ENCODE measurements at regions not wholly inside any gene's neighbourhood (a gene's known extent, or its start where the extent isn't known, plus 50 kb on each side); places are given as distances from the start of the nearest gene placed in this dataset.

GRCh38 chr5:114822436-114822835 lies 347.3 kb downstream of the TRIM36 start:
- Mint-ChIP-seq H3K27ac (no peak overlapping the region), H3K27me3 (ENCODE audit: low read depth) (peaks cover 11% of the 10 kb centered on the region), H3K9me3 (peaks cover 69% of the 10 kb centered on the region), H3K4me3 (no peak overlapping the region), H3K4me1 (no peaks in the 10 kb centered on the region), H3K36me3 (peaks cover 20% of the 10 kb centered on the region)
- no peak for TF ChIP-seq STAT6 (CRISPR knock-in tag; conservative IDR thresholded peaks at IDR 0.05; ENCODE audit: low read depth)
- TF ChIP-seq ZNF281 (CRISPR knock-in tag; IDR thresholded peaks at IDR 0.05) = no peak
- TF ChIP-seq TEAD1 (CRISPR knock-in tag; IDR thresholded peaks at IDR 0.05) = no peak
- TF ChIP-seq HMGA2 (CRISPR knock-in tag; IDR thresholded peaks at IDR 0.05) = no peak
- TF ChIP-seq EMX1 (CRISPR knock-in tag; IDR thresholded peaks at IDR 0.05) = no peak
- no peak for TF ChIP-seq USF2 (CRISPR knock-in tag; IDR thresholded peaks at IDR 0.05)
- no peak for TF ChIP-seq ZBTB43 (CRISPR knock-in tag; IDR thresholded peaks at IDR 0.05)
- no peak for TF ChIP-seq GRHL2 (CRISPR knock-in tag; IDR thresholded peaks at IDR 0.05; ENCODE audit: insufficient replicate concordance, severe bottlenecking)
- no peak for TF ChIP-seq AR (CRISPR knock-in tag; IDR thresholded peaks at IDR 0.05)
- TF ChIP-seq CBFB (CRISPR knock-in tag; IDR thresholded peaks at IDR 0.05; ENCODE audit: low read depth) = no peak
- TF ChIP-seq NR3C1 (CRISPR knock-in tag; conservative IDR thresholded peaks at IDR 0.05; ENCODE audit: low read depth) = no peak
- TF ChIP-seq RELA (CRISPR knock-in tag; IDR thresholded peaks at IDR 0.05; ENCODE audit: borderline replicate concordance) = no peak
- no peak for TF ChIP-seq ZNF532 (CRISPR knock-in tag; IDR thresholded peaks at IDR 0.05; ENCODE audit: borderline replicate concordance)
- no peak for TF ChIP-seq ATF1 (CRISPR knock-in tag; IDR thresholded peaks at IDR 0.05)
- no peak for TF ChIP-seq GABPB1 (CRISPR knock-in tag; IDR thresholded peaks at IDR 0.05)
- DNase-seq (ENCODE audit: low spot score) = no peak
- no peak for ATAC-seq
- ChIA-PET POLR2A (no interaction called here), CTCF (no interaction called here)
